ENCODE measurements at regions not wholly inside any gene's neighbourhood (a gene's known extent, or its start where the extent isn't known, plus 50 kb on each side); places are given as distances from the start of the nearest gene placed in this dataset.

GRCh38 chr17:72461757-72462156, 340.9 kb downstream of the SOX9 start:
- TF ChIP-seq, protein P1, sequence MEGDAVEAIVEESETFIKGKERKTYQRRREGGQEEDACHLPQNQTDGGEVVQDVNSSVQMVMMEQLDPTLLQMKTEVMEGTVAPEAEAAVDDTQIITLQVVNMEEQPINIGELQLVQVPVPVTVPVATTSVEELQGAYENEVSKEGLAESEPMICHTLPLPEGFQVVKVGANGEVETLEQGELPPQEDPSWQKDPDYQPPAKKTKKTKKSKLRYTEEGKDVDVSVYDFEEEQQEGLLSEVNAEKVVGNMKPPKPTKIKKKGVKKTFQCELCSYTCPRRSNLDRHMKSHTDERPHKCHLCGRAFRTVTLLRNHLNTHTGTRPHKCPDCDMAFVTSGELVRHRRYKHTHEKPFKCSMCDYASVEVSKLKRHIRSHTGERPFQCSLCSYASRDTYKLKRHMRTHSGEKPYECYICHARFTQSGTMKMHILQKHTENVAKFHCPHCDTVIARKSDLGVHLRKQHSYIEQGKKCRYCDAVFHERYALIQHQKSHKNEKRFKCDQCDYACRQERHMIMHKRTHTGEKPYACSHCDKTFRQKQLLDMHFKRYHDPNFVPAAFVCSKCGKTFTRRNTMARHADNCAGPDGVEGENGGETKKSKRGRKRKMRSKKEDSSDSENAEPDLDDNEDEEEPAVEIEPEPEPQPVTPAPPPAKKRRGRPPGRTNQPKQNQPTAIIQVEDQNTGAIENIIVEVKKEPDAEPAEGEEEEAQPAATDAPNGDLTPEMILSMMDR (IDR thresholded peaks at IDR 0.05): no peak
- TF ChIP-seq POLR2A (IDR thresholded peaks at IDR 0.05): no peak

Measured in heart left ventricle (tissue), 13 donors.